SK-N-SH (cell line): ENCODE measurements at regions not wholly inside any gene's neighbourhood (a gene's known extent, or its start where the extent isn't known, plus 50 kb on each side); places are given as distances from the start of the nearest gene placed in this dataset.

Experiments
- CHD2 ChIP-seq: fragments of 150-350 bp; IDR thresholded peaks from 2 replicates; pipeline ENCODE4 v1.6.1; 2018; ENCODE audit warnings: low read length; ENCODE audit not compliant: partially characterized antibody
- CTCF ChIP-seq: fragments of 200-600 bp; sonication (generic); IDR thresholded peaks from 2 replicates; pipeline ENCODE4 v1.6.1; 2017; ENCODE audit warnings: antibody characterized with exemption, mild to moderate bottlenecking, moderate library complexity
- EP300 ChIP-seq, 2 experiments: IDR thresholded peaks; 2 replicates each; pipeline versions ENCODE4 v1.4.0 to v1.6.1; 2012; ENCODE audit warnings: borderline replicate concordance in 1 of 2, low read depth in 1 of 2, low read length in 1 of 2
- EZH2phosphoT487 ChIP-seq: fragments of 200-600 bp; sonication (generic); IDR thresholded peaks from 2 replicates; pipeline ENCODE4 v1.6.1; 2017; ENCODE audit warnings: low read depth, mixed run types, mild to moderate bottlenecking, antibody characterized with exemption, moderate library complexity, borderline replicate concordance
- GABPA ChIP-seq: IDR thresholded peaks from 2 replicates; pipeline ENCODE4 v1.4.0; 2012; ENCODE audit warnings: low read depth, mild to moderate bottlenecking
- MAX ChIP-seq: IDR thresholded peaks from 2 replicates; pipeline ENCODE4 v1.4.0; 2012; ENCODE audit warnings: low read depth
- PBX3 ChIP-seq: IDR thresholded peaks from 2 replicates; pipeline ENCODE4; 2012
- POLR2AphosphoS5 ChIP-seq: IDR thresholded peaks from 2 replicates; pipeline ENCODE4 v1.6.1; 2012; ENCODE audit warnings: low read depth, low read length
- RCOR1 ChIP-seq: fragments of 150-350 bp; IDR thresholded peaks from 2 replicates; pipeline ENCODE4 v1.6.1; 2017; ENCODE audit warnings: antibody characterized with exemption, low read length
- SIN3A ChIP-seq: IDR thresholded peaks from 2 replicates; pipeline ENCODE4 v1.6.1; 2012; ENCODE audit warnings: low read depth, mild to moderate bottlenecking, low read length, moderate library complexity, borderline replicate concordance
- TAF1 ChIP-seq: IDR thresholded peaks from 2 replicates; pipeline ENCODE4 v1.6.1; 2012; ENCODE audit warnings: low read depth, mild to moderate bottlenecking, low read length, moderate library complexity, borderline replicate concordance
- YY1 ChIP-seq: IDR thresholded peaks from 2 replicates; pipeline ENCODE4 v1.4.0; 2012; ENCODE audit warnings: low read depth, mild to moderate bottlenecking
- ZBTB33 ChIP-seq: IDR thresholded peaks from 2 replicates; pipeline ENCODE4 v1.4.0; 2012; ENCODE audit warnings: low read depth, borderline replicate concordance

- TF ChIP-seq CTCF (no peak), YY1 (no peak), SIN3A (no peak), CHD2 (no peak), TAF1 (no peak), GABPA (no peak), POLR2AphosphoS5 (no peak), ZBTB33 (no peak), MAX (no peak), RCOR1 (no peak), EZH2phosphoT487 (no peak), EP300 (IDR thresholded peaks at IDR 0.05; ENCODE audit: borderline replicate concordance in 1 of 2, low read depth in 1 of 2, low read length in 1 of 2) (no peak), PBX3 (no peak)
Observed at GRCh38 chr7:131183611-131184119, 144.0 kb upstream of the MKLN1 start.
